NCI-H1694 (cell line): ENCODE measurements at regions not wholly inside any gene's neighbourhood (a gene's known extent, or its start where the extent isn't known, plus 50 kb on each side); places are given as distances from the start of the nearest gene placed in this dataset.

Experiments
- DNase-seq: peaks from one replicate; lab custom pipeline; 2025; lab: John Stamatoyannopoulos, UW

- DNase-seq, result no peak
Measured at GRCh38 chr6:9610620-9611415, 804.1 kb downstream of the TFAP2A start.

GRCh38 chr6:9606435-9607134 is 808.3 kb downstream of the TFAP2A start:
- DNase-seq, result no peak

DNA sequence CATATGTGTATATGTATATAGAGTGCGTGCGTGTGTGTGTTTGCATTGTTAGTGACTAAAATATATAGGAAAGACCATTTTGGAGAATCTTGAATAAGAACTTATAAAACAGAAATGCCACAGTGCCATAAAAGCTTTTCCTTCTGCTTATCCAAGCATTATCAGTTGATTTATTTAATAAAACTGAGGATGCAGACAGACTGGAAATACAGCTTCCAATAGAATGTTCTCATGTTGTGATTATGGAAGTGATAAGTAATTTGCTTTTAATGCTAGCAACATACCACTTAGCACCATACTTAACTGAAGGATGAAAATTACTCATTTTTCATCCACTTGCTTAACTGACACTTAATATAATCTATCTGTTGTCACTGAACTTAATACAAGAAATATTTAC is 820.1 kb downstream of the TFAP2A start:
- DNase-seq, result no peak

DNA sequence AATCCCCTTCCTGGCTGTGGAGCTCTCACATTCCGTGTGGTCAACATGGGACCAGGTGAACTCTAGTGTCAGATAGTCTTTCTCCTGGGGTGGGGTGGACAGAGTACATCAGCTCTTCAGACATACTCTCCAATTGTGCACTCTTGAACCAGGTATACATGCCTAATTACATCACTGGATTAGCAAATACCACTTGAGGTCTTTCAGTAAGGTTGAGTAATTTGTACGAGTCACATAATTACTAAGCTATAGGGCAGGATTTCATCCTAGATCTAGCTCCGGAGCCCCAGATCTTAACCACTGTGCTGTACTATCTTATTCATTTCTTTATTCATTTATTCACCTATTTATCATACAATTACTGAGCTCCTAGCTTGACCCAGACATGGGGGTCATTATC is 821.3 kb downstream of the TFAP2A start:
- no peak for DNase-seq

- DNase-seq, result no peak
Measured at GRCh38 chr6:9583753-9584352, 831.0 kb downstream of the TFAP2A start.

- DNase-seq, result no peak
Measured at GRCh38 chr6:9581155-9581554, 833.7 kb downstream of the TFAP2A start.

- no peak for DNase-seq
Measured at GRCh38 chr6:9576521-9576920, 838.4 kb downstream of the TFAP2A start.

GRCh38 chr6:9566096-9566495 is 848.8 kb downstream of the TFAP2A start:
- DNase-seq, result no peak

GRCh38 chr6:9564021-9564420 is 850.9 kb downstream of the TFAP2A start:
- DNase-seq, result no peak

GRCh38 chr6:9563568-9563967 is 851.3 kb downstream of the TFAP2A start:
- no peak for DNase-seq

DNA sequence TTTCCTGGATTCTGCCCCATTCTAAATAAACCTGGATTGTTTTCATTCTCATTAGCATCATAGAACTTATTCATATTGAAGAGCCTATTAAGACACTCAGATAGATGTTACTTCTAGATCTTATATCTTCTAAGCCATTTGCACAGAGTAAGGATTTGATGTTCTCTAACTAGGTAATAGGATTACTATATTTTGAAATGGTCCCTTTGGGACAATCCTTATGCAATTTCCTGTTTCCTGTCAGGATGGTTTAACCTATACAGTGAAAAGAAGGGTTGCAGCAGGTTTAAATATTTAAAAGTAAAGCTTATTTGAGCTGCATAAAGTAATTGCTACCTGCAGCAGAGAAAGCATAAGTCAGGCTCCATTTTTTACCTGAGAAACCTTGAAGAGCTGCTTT is 860.1 kb downstream of the TFAP2A start:
- no peak for DNase-seq

DNA sequence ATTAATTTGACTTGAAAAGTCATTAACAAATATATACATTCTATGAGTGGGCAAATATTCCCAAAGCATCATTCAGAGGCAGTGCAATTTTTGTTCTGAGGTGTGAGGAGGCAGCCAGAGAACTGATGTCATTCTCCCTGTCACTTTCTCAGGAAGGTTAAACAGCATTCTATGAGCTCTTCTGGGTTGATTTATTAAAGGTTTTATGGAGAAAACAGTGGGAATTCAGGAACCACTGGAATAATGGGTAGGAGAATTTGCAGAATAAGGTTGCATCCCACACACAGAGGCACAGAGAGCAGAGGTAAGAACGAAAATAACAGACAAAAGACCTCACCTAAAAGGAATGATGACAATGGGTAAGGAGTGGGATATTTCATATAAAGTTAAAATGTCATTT is 860.6 kb downstream of the TFAP2A start:
- no peak for DNase-seq

- no peak for DNase-seq
Measured at GRCh38 chr6:9553002-9553401, 861.9 kb downstream of the TFAP2A start.

- DNase-seq, result no peak
Measured at GRCh38 chr6:9543649-9544048, 871.2 kb downstream of the TFAP2A start.

DNA sequence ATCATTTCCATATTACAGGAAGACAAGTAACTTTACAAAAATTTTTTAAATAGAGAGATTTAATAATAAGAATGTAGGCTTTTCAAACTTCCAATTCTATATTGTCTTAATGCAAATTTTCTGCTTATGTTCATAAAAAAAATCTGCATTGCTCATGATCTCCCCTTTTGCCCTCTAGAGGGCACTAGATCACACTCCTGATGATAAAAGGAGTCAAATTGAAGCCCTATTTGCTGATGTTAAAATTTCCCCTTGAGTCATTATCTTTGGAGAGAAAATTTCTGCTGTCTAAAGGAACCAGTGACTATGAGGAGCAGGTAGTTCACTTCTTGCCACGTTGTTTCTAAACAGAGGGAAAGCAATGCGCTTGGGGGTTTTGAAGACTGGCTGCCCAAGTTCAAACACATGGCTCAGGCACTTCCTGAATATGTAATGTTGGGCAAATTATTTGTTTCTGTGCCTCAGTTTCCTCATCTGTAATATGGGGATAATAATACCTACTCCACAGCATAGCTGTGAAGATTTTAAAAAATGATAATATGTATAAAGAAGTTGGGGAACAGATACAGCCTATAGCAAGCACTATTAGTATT is 874.2 kb downstream of the TFAP2A start:
- DNase-seq, result peak; percentile 46

- DNase-seq, result no peak
Measured at GRCh38 chr6:9540126-9540525, 874.7 kb downstream of the TFAP2A start.

DNA sequence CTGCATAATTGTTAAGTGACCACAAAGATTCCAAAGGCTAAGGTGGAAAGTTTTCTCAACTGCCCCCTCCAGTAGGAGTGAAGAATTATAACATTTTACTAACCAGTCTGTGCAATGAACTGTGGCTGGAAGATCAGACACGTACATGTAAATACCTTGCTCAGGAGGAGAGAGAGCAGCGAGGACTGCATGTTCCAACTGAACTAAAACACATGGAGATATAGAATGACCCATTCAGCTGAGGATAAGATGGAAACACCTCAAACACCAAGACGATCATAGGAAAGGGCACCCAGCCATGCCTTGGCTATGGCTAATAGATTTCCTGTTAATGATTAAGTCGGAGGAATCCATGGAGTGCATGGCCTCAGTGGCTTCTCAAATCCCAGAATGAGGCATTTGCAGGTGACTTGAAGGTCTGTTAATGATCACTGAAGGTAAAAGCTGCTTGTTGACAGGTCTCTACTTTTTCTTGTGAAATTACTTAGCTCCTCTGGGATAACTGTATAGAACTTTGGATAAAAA is 875.6 kb downstream of the TFAP2A start:
- no peak for DNase-seq

DNA sequence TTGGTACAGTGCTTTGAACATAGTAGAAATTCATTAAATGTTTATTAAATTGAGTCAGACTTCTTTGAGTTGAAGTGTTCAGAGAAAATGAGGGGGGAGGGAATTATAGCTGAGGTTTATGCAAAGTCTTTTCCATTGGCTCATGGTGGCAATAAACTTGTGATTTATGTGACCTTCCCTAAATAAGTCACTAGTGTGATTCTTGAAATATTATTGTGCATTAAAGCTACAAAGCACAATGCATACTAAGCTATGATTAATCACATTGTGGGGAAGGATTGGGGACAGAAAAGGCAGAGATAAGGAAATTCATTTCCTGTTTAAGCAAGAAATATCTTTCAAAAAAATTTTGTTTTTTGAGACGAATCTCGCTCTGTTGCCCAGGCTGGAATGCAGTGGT is 877.5 kb downstream of the TFAP2A start:
- no peak for DNase-seq

- DNase-seq, result no peak
Measured at GRCh38 chr6:9535106-9535505, 879.8 kb downstream of the TFAP2A start.

- DNase-seq, result no peak
Measured at GRCh38 chr6:9532621-9533557, 882.0 kb downstream of the TFAP2A start.

- no peak for DNase-seq
Measured at GRCh38 chr6:9527679-9528286, 887.1 kb downstream of the TFAP2A start.
